Upper lobe of left lung (tissue), 6 donors: ENCODE measurements at regions not wholly inside any gene's neighbourhood (a gene's known extent, or its start where the extent isn't known, plus 50 kb on each side); places are given as distances from the start of the nearest gene placed in this dataset.

Source experiments
- ATAC-seq, 2 donors: fragments of 200-7000 bp; cut with Tn5 transposase; one replicate each; pipeline ENCODE4 v1.9.1; 2022; ENCODE audit warnings: mild to moderate bottlenecking in 2 of 2, moderate library complexity in 2 of 2; ENCODE audit not compliant: low FRiP score in 2 of 2
- DNase-seq, 2 donors: peaks; one replicate each; pipeline ENCODE4 v3.0.0-alpha.2; 2019 to 2020
- H3K27ac ChIP-seq, 4 donors: fragments of 200-600 bp; sonication (generic); one replicate each; pipeline ENCODE4 v1.5.1; 2016 to 2019
- H3K27me3 ChIP-seq, 4 donors: fragments of 200-600 bp; sonication (generic); one replicate each; pipeline ENCODE4 v1.5.1; 2017 to 2019
- H3K36me3 ChIP-seq, 4 donors: fragments of 200-600 bp; sonication (generic); one replicate each; pipeline ENCODE4 v1.5.1; 2016 to 2019
- H3K4me1 ChIP-seq, 4 donors: fragments of 200-600 bp; sonication (generic); one replicate each; pipeline ENCODE4 v1.5.1; 2018 to 2019
- H3K4me3 ChIP-seq, 4 donors: fragments of 200-600 bp; sonication (generic); one replicate each; pipeline ENCODE4 v1.5.1; 2017 to 2019; ENCODE audit warnings: mild to moderate bottlenecking in 2 of 4, moderate library complexity in 1 of 4
- H3K9me3 ChIP-seq, 4 donors: fragments of 200-600 bp; sonication (generic); one replicate each; pipeline ENCODE4 v1.5.1; 2018 to 2019
- EP300 ChIP-seq, 4 donors: sonication (generic); formaldehyde crosslinking; IDR thresholded peaks; one replicate each; pipeline ENCODE4 v1.5.1; 2017; ENCODE audit warnings: antibody characterized with exemption in 4 of 4, control low read depth in 2 of 4
- POLR2A ChIP-seq, 4 donors: fragments of 450-650 bp; IDR thresholded peaks; one replicate each; pipeline ENCODE4 v1.5.1; 2016 to 2017; ENCODE audit warnings: antibody characterized with exemption in 4 of 4, mild to moderate bottlenecking in 2 of 4
- POLR2AphosphoS5 ChIP-seq, 2 donors: sonication (generic); formaldehyde crosslinking; IDR thresholded peaks; one replicate each; pipeline ENCODE4 v1.5.1; 2017; ENCODE audit warnings: antibody characterized with exemption in 2 of 2
- WGBS, 2 donors: methylation state at CpG; one replicate each; pipeline ENCODE4 v1.1.5; 2017 to 2018; 5-methylcytosine and 5-hydroxymethylcytosine counted together
- TF ChIP-seq, protein P1 (sequence below), 6 experiments: fragments of 450-650 bp in 4 of 6; fragments of 200-600 bp in 2 of 6; sonication (generic) in 2 of 6; IDR thresholded peaks; one replicate each; pipeline ENCODE4 v1.5.1; 2016 to 2019; ENCODE audit warnings: antibody characterized with exemption in 6 of 6
- donor health status: DM: no; HTN: no; CAD: no; lungs with moderate emphysema.
- donor health status: DM: no; HTN: yes; CAD: no; lungs with severe emphysema.

DNA sequence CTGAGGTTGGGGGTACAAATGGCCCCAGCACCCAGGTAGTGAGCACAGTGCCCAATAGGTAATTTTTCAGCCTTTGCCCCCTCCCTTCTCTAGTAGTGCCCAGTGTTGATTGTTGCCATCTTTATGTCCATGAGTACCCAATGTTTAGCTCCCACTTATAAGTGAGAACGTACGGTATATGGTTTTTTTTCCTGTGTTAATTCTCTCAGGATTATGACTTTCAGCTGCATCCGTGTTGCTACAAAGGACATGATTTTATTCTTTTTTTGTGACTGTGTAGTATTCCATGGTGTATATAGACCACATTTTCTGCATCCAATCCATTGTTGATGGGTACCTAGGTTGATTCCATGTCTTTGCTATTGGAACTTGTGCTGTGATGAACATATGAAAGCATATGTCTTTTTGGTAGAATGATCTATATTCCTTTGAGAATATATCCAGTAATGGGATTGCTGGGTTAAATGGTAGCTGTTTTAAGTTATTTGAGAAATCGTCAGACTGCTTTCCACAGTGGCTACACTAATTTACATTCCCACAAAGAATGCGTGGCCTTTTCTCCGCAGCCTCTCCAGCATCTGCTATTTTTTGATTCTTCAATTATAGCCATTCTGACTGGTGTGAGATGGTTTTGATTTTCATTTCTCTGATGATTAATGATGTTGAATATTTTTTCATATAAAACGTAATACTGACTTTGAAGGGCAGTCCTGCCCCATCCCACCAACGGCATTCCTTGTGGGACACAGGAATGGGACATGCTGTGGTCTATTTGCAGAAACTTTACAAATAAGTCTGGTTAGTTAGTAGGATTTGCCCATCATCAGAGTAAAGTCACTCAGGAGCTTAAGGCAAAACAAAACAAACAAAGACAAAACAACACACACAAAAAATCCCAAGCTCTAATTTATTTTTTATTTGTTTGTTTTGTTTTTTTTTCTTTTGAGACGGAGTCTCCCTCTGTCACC lies 135.0 kb downstream of the MYCN start:
- ATAC-seq (no peak), DNase-seq (no peak)
- no peak overlapping the region for H3K27ac ChIP-seq
- H3K4me3 ChIP-seq = no peak overlapping the region
- TF ChIP-seq POLR2AphosphoS5 (IDR thresholded peaks at IDR 0.05) (no peak), POLR2A (IDR thresholded peaks at IDR 0.05) (no peak), EP300 (IDR thresholded peaks at IDR 0.05) (no peak)
- WGBS, 2 donors = 79 to 80% methylated on average over 9 of the region's 9 CpGs
- H3K4me1 ChIP-seq = no peaks in the 10 kb centered on the region
- H3K36me3 ChIP-seq = no peaks in the 10 kb centered on the region
- H3K9me3 ChIP-seq = no peaks in the 10 kb centered on the region
- H3K27me3 ChIP-seq = no peaks in the 10 kb centered on the region

DNA sequence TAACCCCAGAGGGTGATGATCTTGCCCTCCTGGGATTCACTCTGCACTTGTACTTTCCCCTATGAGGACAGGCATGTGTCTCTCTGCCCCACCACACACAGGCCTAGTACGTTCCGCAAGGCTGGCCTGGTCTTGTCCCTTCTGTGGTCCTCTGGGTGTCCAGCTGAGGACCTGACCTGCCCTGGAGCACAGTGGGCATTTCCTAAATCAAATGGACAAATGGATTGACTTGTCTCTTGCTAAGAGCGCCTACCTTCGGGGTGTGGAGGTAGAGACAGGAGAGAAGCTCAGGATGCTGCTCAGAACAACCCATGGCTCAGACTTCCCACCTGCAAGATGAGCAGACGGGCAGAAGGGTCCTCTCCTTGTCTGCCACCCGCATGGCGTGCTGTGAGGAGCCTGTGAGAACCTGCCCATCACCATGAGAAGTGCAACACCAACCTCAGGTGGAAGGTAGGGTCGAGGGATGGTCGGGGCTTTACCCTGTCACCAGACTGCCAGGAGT lies 133.6 kb downstream of the MYCN start:
- no peaks in the 10 kb centered on the region for H3K9me3 ChIP-seq
- DNase-seq (no peak), ATAC-seq (no peak)
- H3K27me3 ChIP-seq = no peaks in the 10 kb centered on the region
- WGBS, 2 donors = 83 to 86% methylated on average over 8 to 9 of the region's 9 CpGs
- TF ChIP-seq EP300 (IDR thresholded peaks at IDR 0.05) = no peak
- TF ChIP-seq POLR2A (IDR thresholded peaks at IDR 0.05) = no peak
- TF ChIP-seq POLR2AphosphoS5 (IDR thresholded peaks at IDR 0.05) = no peak
- TF ChIP-seq, protein P1, sequence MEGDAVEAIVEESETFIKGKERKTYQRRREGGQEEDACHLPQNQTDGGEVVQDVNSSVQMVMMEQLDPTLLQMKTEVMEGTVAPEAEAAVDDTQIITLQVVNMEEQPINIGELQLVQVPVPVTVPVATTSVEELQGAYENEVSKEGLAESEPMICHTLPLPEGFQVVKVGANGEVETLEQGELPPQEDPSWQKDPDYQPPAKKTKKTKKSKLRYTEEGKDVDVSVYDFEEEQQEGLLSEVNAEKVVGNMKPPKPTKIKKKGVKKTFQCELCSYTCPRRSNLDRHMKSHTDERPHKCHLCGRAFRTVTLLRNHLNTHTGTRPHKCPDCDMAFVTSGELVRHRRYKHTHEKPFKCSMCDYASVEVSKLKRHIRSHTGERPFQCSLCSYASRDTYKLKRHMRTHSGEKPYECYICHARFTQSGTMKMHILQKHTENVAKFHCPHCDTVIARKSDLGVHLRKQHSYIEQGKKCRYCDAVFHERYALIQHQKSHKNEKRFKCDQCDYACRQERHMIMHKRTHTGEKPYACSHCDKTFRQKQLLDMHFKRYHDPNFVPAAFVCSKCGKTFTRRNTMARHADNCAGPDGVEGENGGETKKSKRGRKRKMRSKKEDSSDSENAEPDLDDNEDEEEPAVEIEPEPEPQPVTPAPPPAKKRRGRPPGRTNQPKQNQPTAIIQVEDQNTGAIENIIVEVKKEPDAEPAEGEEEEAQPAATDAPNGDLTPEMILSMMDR (IDR thresholded peaks at IDR 0.05) = no peak
- no peak overlapping the region for H3K27ac ChIP-seq
- H3K4me1 ChIP-seq = no peaks in the 10 kb centered on the region
- H3K36me3 ChIP-seq = no peaks in the 10 kb centered on the region
- H3K4me3 ChIP-seq = no peak overlapping the region

DNA sequence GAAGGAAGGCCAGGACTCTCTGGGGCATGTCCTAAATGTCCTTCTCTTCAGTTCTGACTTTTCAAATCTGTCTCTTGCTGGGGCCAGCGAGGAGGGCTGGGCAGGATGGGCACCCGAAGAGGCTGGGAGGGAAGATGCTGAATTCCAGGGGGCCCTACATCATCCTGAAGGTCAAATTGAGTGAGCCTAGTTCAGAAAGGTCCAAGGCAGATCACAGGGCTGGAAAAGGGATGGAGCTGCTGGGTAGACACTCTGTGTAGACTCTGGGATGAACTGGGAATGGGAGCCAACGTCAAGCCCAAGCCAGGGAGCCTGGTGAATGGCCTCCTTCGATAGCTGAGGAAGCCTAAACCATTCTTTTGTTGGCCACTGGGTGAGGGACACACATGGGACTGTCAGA lies 133.1 kb downstream of the MYCN start:
- Histone ChIP-seq H3K27me3 (no peaks in the 10 kb centered on the region), H3K4me1 (no peaks in the 10 kb centered on the region), H3K36me3 (no peaks in the 10 kb centered on the region), H3K27ac (no peak overlapping the region), H3K9me3 (no peaks in the 10 kb centered on the region), H3K4me3 (no peak overlapping the region)
- WGBS, 2 donors = 74 to 82% methylated on average over 4 of the region's 4 CpGs
- no peak for ATAC-seq
- TF ChIP-seq POLR2AphosphoS5 (IDR thresholded peaks at IDR 0.05) (no peak), POLR2A (IDR thresholded peaks at IDR 0.05) (no peak), EP300 (IDR thresholded peaks at IDR 0.05) (no peak)
- TF ChIP-seq, protein P1 (IDR thresholded peaks at IDR 0.05) = no peak
- DNase-seq = no peak

DNA sequence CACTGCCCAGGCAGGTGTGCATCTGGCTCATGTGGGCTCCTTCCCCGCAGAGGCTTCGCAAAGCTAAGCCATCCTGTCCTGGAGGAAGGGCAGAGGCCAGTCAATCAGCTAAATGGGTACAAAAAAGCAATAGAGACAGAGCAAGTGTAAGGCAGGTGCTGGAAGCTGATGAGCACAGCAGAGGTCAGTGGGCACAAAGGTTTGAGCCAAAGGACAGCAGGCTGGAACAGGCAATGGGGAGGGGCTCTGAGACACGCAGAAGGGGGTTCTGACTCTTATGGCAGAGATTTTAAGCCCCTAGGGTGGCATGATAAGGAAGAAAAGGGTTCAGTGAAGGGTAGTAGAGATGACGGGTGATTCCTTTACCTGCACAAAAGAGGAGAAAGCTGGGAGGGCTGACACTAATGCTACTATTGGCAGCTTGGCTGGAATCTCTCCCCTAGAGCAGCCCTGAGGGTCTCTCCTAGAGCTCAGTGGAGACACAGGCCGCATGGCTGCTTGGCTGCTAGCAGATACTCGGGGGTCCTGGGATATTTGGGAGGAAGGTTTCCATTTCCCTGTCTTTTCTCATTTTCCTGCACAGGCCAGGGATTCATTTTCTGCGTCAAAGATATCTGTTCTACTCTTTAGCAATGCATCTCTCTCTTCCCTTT lies 132.4 kb downstream of the MYCN start:
- H3K4me1 ChIP-seq = no peaks in the 10 kb centered on the region
- H3K36me3 ChIP-seq = no peaks in the 10 kb centered on the region
- 87 to 93% methylated on average over 7 of the region's 7 CpGs for WGBS, 2 donors
- ATAC-seq = no peak
- no peak overlapping the region for H3K27ac ChIP-seq
- H3K27me3 ChIP-seq = no peaks in the 10 kb centered on the region
- H3K9me3 ChIP-seq = no peaks in the 10 kb centered on the region
- no peak for DNase-seq
- TF ChIP-seq POLR2A (IDR thresholded peaks at IDR 0.05) = no peak
- no peak for TF ChIP-seq EP300 (IDR thresholded peaks at IDR 0.05)
- TF ChIP-seq POLR2AphosphoS5 (IDR thresholded peaks at IDR 0.05) = no peak
- TF ChIP-seq, protein P1 (IDR thresholded peaks at IDR 0.05) = no peak
- no peak overlapping the region for H3K4me3 ChIP-seq

DNA sequence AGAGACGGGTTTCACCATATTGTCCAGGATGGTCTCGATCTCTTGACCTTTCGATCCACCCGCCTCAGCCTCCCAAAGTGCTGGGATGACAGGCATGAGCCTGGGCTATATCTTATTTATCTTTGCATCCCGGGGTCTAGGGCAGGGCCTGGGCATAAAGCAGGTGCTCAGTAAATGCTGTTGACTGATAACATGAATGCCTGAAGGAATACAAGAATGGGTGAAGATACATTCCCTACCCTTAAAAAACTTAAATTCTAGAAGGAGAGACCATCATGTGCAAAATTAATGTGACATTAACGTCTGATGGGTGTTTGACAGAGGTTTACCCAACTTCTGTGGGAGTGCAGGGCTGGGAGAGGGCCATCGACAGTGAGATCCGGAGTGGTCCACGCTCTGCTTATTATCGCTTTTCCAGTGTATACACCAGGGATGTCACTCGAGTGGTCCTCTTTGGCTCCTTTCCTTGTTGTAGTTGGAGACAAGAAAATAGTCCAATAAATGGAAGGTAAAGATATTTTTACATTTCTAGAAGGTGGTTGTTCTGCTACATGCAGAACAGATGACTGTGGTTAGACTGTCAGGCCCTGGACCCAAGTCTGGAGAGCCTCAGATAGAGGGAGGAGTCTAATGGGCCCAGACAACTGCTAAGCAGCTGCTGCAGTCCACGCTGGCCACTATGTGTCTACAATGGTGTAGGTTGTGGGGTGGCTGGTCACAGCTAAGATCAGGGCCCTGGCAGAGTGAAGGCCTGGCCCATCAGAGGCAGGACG lies 131.7 kb downstream of the MYCN start:
- Histone ChIP-seq H3K4me3 (no peak overlapping the region), H3K4me1 (no peaks in the 10 kb centered on the region), H3K27ac (no peak overlapping the region), H3K27me3 (no peaks in the 10 kb centered on the region), H3K36me3 (no peaks in the 10 kb centered on the region), H3K9me3 (no peaks in the 10 kb centered on the region)
- ATAC-seq = no peak
- no peak for TF ChIP-seq POLR2A (IDR thresholded peaks at IDR 0.05)
- TF ChIP-seq EP300 (IDR thresholded peaks at IDR 0.05) = no peak
- TF ChIP-seq, protein P1 (IDR thresholded peaks at IDR 0.05) = no peak
- TF ChIP-seq POLR2AphosphoS5 (IDR thresholded peaks at IDR 0.05) = no peak
- no peak for DNase-seq
- WGBS, 2 donors = 93 to 95% methylated on average over 13 of the region's 13 CpGs
